ENCODE measurements at regions not wholly inside any gene's neighbourhood (a gene's known extent, or its start where the extent isn't known, plus 50 kb on each side); places are given as distances from the start of the nearest gene placed in this dataset.

DNA sequence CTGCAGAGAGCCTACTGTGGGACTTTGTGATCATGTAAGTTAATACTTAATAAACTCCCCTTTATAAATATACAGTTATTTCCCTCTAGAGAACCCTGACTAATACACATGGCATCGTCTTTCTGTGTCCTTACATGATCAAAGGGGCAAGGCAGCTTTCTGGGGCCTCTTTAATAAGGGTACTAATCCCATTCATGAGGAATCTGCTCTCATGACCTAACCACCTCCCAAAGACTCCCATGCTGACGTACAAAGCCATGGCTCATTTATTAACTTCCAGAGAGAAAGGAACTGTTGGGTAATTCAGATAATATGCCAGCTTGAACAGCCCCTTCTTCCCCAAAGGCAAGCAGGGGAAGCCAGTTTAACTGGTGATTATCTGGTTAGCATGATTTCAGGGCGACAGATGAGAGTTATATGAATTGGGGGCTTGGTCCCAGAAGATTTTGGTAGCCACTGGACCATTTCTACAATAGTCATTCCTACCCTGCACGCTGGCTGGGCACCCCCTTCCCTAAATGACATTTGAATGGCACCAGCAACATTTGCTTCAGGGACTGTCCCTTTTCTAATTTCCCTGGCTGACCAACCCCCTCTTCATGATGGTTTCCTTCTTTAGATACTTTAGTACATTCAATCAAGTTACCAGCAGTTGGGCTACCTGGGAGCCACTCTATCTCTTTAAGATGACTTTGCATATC is 83.6 kb upstream of the C3orf80 start:
- TF ChIP-seq CTCF (IDR thresholded peaks at IDR 0.05) = no peak
- TF ChIP-seq POLR2A (IDR thresholded peaks at IDR 0.05) = no peak
- TF ChIP-seq EP300 (IDR thresholded peaks at IDR 0.05) = no peak
- TF ChIP-seq POLR2AphosphoS5 (IDR thresholded peaks at IDR 0.05) = no peak

All from stomach (tissue), 4 donors.